CD4-positive, alpha-beta T cell treated with Interleukin-1 beta for 1 hour (primary cell): ENCODE measurements at regions not wholly inside any gene's neighbourhood (a gene's known extent, or its start where the extent isn't known, plus 50 kb on each side); places are given as distances from the start of the nearest gene placed in this dataset.
"Not testable (repeated sequence)": the region's sequence is repeated elsewhere in the genome, so short reads cannot be mapped to it uniquely, and the experiment has no call there.

Experiments
- DNase-seq, 2 donors: peaks; one replicate each; pipeline ENCODE4 v3.0.0-alpha.2; 2020 to 2022

DNA sequence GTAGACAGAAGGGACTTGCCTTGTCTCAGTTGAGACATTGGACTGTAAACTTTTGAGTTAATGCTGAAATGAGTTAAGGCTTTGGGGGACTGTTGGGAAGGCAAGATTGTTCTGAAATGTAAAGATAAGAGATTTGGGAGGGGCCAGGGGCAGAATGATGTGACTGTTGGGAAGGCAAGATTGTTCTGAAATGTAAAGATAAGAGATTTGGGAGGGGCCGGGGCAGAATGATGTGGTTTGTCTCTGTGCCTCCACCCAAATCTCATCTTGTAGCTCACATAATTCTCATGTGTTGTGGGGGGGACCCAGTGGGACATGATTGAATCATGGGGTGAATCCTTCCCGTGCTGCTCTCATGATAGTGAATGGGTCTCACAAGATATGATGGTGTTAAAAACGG lies 1217.1 kb downstream of the GALC start:
- DNase-seq: not testable (repeated sequence)

DNA sequence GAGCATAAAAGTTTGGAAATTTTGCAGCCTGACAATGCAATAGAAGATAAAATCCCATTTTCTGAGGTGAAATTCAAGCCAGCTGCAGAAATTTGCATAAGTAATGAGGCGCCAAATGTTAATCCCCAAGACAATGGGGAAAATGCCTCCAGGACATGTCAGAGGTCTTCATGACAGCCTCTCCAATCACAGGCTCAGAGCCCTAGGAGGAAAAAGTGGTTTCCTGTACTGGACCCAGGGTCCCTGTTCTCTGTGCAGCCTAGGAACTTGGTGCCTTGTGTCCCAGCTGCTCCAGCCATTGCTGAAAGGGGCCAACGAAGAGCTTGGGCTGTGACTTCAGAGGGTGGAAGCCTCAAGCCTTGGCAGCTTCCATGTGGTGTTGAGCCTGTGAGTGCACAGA lies 1218.1 kb downstream of the GALC start:
- DNase-seq: no peak

DNA sequence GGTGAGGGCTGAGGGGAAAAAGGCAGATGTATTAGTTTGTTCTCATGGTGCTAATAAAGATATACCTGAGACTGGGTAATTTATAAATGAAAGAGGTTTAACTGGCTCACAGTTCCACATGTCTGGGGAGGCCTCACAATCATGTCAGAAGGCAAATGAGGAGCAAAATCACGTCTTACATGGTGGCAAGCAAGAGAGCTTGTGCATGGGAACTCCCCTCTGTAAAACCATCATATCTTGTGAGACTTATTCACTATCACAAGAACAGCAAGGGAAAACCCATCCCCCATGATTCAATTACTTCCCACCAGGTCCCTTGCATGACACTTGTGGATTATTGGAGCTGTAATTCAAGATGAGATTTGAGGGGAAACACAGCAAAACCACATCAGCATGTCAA lies 1220.9 kb downstream of the GALC start:
- DNase-seq: no peak

DNA sequence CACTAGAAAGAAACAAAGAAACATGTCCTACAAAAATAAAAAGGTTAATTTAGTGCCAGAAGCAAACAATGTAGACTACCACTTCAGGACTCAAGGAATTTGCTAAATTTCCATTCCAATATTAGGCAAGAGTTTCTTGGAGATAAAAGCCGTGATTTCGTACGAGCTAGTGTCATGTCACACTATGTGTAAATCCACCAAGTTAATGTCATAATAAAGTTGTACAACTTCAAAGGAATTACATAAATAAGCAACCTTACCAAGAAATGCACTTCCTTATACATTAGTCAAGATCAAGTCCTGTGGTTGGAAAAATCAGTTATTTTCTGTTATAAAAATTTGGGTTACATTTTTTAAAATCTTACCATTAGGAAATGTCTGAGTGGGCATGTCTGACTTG lies 1222.8 kb downstream of the GALC start:
- no peak for DNase-seq

DNA sequence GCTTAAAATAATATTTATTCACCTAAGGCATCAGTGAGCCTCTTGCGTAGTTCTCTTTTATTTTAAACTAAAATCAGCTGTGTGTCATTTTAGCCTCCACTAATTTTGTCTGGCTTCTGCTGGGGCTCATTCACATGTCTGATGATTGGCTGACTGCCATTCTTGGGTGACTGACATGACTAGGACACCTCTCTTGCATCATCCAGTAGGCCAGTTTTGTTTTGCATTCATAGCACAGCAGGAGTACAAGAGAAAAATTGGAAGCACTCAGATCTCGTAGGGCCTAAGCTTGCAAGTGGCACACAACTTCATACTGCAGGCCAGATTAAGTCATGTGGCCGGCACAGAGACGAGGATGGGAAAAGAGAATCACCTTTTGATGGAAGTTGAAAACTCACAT lies 1226.5 kb downstream of the GALC start:
- DNase-seq: no peak

DNA sequence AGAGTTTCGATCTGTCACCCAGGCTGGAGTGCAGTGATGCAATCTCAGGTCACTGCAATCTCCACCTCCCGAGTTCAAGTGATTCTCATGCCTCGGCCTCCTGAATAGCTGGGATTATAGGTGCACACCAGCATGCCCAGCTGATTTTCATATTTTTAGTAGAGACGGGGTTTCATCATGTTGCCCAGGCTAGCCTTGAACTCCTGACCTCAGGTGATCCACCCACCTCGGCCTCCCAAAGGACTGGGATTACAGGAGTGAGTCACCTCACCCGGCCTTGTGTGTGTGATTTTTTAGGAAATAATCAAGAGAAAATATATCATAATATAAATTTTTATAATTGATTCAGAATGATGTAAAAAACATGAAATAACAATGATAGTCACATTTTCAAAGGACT lies 1231.4 kb downstream of the GALC start:
- no peak for DNase-seq

DNA sequence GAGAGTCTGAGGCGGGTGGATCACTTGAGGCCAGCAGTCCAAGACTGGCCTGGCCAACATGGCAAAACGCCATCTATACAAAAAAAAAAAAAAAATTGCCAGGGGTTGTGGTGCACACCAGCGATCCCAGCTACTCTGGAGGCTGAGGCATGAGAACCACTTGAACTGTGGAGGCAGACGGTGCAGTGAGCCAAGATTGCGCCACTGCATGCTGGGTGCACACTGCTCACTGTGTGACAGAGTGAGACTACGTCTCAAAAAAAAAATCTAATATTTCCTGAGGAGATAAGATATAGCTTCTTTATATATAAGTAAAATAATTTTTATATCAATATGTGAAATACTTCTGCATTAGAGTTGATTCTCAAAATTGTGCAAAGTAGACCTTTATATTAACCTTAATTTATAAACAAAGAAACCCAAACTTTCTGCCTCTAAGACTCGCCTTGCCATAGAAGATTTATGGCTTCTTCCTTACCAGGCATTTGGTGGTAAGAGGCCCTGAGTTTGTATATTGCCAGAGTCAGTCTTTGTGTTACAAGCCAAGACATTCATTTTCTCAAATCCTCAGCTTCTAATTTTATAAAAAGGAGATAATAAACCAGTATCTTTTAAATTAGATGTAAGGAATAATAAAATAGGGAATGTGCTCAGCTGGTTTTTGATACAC lies 1226.7 kb downstream of the FLRT2 start:
- DNase-seq: no peak

DNA sequence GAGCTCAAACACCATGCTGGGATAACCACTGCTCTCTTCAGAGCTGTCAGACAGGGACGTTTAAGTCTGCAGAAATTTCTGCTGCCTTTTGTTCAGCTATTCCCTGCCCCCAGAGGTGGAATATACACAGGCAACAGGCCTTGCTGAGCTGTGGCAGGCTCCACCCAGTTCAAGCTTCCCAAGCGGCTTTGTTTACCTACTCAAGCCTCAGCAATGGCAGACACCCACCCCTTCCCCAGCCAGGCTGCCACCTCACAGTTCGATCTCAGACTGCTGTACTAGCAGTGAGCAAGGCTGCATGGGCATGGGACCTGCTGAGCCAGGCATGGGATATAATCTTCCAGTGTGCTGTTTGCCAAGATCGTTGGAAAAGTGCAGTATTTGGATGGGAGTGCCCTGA lies 1220.5 kb downstream of the FLRT2 start:
- not testable (repeated sequence) for DNase-seq

DNA sequence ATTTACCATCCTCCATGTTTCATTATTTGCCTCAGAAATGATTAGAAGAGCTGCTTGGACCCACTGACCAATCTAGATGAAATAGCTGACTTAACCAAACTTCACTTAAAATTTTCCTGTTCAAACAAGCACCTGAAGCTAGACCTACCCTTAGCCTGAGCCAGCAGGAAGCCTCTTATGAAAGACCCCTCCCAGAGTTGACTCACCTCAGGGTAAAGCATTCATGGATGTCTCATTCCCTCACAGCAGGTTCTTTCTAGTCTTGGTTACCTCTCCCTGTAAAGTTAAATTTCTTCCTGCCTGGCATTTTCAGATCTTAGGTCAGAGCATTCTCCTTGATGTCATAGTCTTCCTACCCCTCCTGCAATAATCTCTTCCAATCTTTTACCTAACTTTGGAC lies 1209.8 kb downstream of the FLRT2 start:
- no peak for DNase-seq

DNA sequence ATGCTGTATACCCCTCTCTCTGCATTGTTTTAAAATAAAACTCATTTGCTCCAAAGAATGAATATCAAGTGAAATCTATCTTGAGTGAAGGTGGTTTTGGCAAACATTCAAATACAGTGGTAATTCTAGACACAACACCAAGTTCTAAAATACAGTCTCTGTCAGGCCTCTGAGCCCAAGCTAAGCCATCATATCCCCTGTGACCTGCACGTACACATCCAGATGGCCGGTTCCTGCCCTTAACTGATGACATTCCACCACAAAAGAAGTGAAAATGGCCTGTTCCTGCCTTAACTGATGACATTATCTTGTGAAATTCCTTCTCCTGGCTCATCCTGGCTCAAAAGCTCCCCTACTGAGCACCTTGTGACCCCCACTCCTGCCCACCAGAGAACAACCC lies 1201.5 kb downstream of the FLRT2 start:
- not testable (repeated sequence) for DNase-seq

DNA sequence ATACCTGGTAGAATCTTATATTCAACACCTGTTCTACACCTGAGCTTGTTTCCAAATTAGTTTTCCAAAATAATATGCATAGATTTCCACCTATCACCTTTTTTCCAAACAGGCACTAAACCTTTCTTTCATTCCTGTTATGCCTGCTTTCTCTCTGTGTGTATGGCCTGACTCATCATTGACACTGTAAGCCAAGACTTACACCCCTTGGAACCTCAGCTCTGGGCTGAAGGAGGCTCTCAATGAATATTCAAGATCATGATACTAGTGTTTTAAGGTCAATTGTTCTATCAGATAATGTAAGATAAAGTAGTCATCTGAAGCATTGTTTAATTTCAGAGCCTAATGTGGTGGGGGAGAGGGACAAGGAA lies 1193.3 kb downstream of the FLRT2 start:
- DNase-seq: no peak

DNA sequence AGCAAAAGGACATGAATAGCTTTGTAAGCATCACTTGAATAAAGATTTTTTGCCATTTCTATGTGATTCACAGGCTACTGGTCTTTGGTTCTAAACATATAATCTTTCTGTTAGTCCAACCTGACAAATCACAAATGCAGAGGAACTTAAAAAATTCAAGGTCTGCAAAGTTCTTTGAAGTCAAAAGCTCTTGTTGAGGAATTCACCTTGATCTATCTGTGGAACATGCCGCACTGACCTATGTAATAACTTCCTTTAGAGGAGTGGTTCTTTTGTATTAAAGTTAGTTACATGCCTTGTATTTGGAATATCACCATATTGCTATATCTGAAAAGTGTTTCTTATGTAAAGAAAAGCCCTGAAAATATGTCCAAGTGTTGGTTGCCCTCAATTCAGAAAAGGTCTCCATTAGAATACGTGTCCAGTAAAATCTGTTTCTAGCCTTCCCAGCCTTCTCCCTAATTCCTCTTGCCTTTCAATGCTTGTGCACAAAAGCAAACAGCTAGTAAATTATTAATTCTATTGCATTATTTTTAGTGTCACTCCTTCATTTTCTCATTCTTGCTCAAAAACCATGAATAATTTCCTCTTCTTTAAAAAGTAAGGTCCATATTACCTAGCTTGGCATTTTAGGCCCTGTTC lies 1192.8 kb downstream of the FLRT2 start:
- no peak for DNase-seq

DNA sequence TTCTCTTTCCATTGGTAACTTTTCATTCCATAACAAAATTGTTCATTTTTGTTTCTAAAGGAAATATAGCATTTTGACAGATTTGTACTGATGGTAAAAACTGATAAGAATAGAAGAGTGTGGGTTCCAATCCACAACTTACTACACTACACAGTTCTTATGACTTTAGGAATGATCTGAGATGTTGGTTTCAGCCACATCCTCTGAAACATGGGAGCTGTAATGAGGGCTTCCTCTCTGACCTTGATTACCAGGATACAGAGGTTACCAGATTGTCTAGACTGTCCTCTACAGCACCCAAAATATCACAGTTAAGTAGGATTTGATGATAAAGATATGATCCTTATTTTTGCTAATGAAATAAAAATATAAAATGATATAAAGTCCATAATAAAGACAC lies 1184.6 kb downstream of the FLRT2 start:
- DNase-seq: no peak

DNA sequence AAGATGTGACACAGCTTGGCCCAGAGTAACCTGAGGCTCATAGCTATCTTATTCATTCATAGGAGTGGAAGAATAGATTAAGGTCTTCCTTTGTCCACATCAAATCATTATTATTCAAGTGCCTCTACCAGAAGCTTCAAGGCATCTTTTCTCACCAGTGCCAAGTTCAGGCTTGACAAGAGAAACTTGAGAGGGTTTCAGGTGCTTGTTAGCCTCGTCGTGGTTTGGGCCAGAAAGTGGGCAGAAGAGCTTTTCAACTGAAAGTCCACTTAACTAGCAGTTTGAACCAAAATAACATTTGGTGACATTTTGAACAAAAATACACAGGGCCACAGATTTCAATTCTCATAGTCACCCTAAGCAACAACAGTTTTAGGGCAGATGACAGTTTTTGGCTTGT lies 1184.2 kb downstream of the FLRT2 start:
- DNase-seq: no peak

DNA sequence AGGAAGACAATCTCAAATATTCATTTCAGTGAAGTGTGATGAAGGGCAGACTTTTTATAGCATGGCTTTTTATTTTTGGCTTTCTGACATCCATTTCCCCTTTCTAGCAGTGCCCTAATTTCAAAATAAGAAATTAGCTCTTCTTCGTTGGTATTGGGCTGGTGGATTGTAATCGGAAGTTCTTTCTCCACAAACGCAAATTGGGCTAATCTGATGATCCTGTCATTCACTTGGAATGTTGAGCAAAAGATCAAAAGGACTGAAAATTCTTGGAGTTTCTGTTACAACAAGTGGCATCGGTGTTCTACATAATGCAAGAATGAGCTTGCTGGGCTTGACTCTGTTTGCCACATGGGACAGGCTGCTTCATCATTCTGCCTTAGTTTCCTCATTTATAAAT lies 1182.8 kb downstream of the FLRT2 start:
- no peak for DNase-seq

DNA sequence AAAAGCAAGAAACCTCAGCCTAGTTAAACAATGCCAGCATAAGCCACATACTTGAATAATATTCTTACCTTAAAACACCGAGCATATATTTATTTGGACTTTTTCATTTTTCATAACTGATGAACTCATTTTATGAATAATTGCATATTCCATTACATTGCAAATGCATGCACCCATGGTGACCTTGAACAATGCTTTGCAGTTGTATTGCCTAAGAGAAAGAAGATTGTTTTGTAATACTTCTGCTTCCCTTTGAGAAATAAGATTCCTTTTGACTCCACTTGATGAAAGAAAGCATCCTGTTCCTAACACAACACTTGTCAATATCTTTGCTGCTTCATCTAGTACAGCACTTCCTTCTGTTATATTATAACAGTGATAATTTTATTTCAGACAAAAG lies 1182.2 kb downstream of the FLRT2 start:
- DNase-seq: no peak

DNA sequence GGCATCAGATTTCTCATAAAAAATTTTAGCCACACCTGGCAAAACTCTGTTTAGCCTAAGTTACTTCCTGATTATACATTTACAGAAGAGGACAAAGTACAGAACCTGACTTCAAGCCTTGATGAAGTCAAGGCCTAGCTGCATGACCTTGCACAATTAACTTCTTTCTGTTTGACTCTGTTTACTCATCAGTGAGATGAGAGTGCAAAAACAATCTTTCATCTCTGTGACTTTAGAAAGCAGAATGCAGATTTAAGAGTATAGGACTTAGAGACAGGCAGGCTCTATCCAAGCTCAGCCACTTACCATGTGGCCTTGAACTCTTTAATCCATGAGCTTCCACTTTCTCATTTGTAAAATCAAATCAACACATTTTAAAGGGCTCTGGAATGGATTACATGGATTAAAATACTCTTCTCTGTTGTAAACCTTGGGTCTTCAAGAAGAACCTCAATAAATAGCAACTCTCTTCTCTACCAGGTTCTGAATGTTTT lies 1178.9 kb downstream of the FLRT2 start:
- no peak for DNase-seq

DNA sequence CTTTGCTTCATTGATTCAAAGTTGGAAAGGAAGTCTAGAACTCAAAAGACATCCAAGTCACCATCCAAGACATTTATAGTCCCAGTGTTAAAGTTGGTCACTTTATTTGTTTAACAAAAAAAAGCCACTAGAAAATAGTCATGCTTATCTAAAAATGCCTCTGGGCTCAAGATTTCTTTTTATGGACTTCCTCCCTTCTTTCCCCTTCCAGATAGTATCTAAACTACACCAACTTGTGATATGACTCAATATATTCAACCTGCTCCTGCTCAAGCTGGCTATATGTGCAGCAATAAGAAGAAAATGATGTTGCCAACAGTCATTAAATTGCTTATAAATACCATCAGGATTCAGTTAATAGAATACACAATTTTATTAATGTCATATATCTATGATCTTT lies 1177.1 kb downstream of the FLRT2 start:
- DNase-seq: no peak

DNA sequence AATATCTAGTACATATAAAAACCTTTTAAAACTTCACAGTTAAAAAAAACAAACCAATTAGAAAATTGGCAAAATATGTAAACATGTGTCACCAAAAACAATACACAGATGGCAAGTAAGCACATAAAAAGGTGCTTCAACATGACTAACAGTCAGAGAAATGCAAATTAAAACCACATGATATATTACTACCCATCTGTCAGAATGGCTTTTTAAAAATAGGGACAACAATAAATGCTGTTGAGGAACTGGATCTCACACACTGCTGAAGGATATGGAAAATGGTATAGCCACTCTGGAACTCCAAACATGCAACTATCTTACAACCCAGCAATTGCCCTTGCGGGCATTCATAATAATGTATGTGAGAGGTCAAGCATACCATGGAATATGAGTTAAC lies 1153.6 kb downstream of the FLRT2 start:
- no peak for DNase-seq

DNA sequence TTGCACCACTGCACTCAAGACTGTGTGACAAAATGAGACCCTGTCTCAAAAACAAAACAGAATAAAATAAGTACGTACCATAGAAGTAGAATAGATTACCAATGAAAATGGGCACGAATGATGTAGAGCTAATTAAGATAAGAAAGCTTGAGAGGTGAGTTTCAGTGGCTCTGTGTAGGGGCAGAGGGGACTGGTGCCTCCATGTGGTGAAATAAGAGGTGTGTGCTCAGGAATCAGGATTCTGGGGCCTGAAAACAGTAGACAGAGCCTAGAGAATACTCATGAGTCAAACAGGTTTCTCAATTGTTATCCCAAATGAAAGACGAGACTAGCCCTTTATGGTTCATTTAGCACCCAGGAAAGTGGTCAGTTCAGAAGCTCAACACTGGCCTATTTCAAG lies 1145.1 kb downstream of the FLRT2 start:
- DNase-seq: no peak

DNA sequence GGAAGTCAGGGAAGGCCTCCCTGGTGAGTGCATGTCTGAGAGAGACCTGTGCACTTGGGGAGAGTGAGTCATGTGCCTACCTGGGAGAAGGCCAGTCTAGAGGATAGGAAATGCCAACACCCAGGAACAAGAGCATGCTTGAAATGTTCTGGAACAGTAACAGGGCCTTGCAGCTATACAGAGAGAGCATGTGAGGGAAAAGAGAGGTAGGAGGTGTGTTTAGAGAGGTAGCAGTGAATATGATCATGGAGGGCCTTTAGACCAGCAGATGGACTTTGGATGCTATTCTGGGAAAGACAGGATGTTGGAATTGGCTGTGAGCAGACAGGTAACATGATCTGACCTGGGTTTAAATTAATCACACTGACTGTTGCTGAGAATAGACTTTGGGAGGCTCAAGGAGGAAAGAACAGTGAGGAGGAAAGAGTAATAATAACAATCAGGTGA lies 1143.6 kb downstream of the FLRT2 start:
- no peak for DNase-seq

DNA sequence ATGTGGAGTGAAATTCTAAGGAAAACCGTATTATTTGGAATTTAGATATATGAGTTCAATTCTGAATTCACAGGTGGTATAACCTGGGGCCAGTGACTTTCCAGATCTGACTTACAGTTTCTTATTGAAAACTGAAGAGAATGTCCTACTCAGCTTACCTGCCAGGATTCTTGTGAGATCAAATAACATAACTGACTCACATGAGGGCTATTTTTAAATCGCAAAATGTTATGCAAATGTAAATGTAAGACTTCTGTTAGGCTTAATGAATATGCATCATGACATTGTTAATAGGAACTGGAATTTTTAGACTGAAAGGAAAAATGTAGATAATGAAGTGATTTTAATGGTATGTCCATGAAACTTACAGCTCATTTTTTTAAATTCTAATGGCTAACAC lies 1142.1 kb downstream of the FLRT2 start:
- DNase-seq: no peak

DNA sequence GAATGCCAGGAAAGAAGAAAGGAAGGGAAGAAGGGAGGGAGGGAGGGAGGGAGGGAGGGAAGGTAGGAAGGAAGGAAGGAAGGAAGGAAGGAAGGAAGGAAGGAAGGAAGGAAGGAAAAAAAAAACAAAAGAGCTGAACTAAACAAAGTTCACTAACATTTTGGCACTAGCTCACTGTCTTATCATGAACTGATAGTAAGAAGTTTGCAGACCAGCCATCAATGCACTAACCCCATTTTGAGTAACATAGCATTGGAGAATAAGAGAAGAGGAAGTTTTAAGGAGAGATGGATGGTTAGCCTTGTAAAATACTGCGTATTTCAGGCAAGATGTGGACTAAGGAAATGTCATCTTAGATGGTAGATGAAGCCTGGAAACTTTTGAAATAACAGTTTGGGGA lies 1136.0 kb downstream of the FLRT2 start:
- DNase-seq: no peak

DNA sequence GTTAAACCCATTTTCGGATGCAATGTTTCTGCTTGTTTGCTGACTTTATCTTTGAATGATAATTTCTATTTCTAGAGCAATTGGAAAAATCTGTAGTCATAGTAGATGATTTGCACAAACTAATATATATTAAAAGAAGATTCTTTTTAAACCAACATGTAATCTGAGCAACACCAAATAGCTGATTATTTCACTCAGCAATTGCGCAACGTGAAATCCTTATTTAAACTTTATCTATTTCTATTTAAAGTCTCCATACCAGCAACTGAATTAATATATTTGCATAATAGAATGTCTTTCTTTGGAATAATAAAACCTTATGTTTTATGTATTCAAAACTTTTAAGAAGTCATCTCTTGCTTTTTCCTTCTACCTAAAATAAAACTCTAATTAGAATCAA lies 1132.4 kb downstream of the FLRT2 start:
- DNase-seq: no peak
